ENCODE measurements at regions not wholly inside any gene's neighbourhood (a gene's known extent, or its start where the extent isn't known, plus 50 kb on each side); places are given as distances from the start of the nearest gene placed in this dataset.
A peak's percentile ranks its signal among the peaks of the same experiment; 100 is the strongest.

- H3K9me3 ChIP-seq (ENCODE audit: control insufficient read depth, insufficient read depth, low read depth, low read length), result no peaks in the 10 kb centered on the region
- H2AFZ ChIP-seq (ENCODE audit: low read length), result no peak overlapping the region
- H3K27ac ChIP-seq (ENCODE audit: insufficient read depth, low read length), result no peak overlapping the region
- H3K36me3 ChIP-seq (ENCODE audit: control insufficient read depth, insufficient read depth, low read length), result no peaks in the 10 kb centered on the region
- no peak for DNase-seq (ENCODE audit: low read depth in 2 of 2)
- TF ChIP-seq EZH2 (IDR thresholded peaks at IDR 0.05; ENCODE audit: low read length, missing control alignments) (no peak), CTCF (conservative IDR thresholded peaks at IDR 0.05 in 1 of 2, IDR thresholded peaks at IDR 0.05 in 1 of 2; ENCODE audit: low read depth in 1 of 2, low read length in 2 of 2) (no peak)
- H3K4me3 ChIP-seq (replicated peaks in 1 of 4; ENCODE audit: control extremely low read depth in 1 of 4, insufficient read depth in 1 of 4, low read depth in 3 of 4, low read length in 4 of 4), result no peak overlapping the region
- no peak overlapping the region for H3K4me2 ChIP-seq (ENCODE audit: extremely low read depth, insufficient read depth, low read length)
- H4K20me1 ChIP-seq (ENCODE audit: control insufficient read depth, extremely low read depth, insufficient read depth, low read length), result no peaks in the 10 kb centered on the region
- H3K27me3 ChIP-seq (ENCODE audit: control insufficient read depth, insufficient read depth, low read length), result no peaks in the 10 kb centered on the region
- no peak overlapping the region for H3K9ac ChIP-seq (ENCODE audit: insufficient read depth, low read length)
- no peaks in the 10 kb centered on the region for H3K4me1 ChIP-seq (ENCODE audit: control insufficient read depth, extremely low read depth, insufficient read depth, low read length)
- no peaks in the 10 kb centered on the region for H3K79me2 ChIP-seq (ENCODE audit: control insufficient read depth, insufficient read depth, low read length)
Measured at GRCh38 chr14:62066304-62066703, 304.1 kb downstream of the SNAPC1 start.

DNA sequence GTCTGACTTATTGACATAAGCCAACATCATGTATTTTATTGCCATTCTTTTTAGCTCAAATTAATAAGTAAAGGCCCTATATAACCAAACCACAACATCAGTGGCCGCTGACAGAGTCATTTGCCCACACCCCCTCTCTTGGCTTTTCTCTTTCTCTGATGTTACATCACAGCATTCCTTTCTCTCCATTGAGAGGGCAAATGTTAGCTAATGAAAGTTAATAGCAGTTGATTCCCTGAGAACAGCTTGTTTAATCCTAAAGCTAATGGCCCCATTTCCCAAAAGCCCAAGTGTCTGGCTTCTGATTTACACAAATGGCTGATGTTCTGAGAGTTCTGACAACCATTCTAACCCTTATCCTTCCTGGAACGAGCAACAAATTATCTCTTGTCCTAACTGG is 308.8 kb downstream of the SNAPC1 start:
- Histone ChIP-seq H3K36me3 (ENCODE audit: control insufficient read depth, insufficient read depth, low read length) (no peaks in the 10 kb centered on the region), H3K4me2 (ENCODE audit: extremely low read depth, insufficient read depth, low read length) (no peak overlapping the region), H2AFZ (ENCODE audit: low read length) (no peak overlapping the region), H3K27me3 (ENCODE audit: control insufficient read depth, insufficient read depth, low read length) (no peaks in the 10 kb centered on the region), H3K4me3 (replicated peaks in 1 of 4; ENCODE audit: control extremely low read depth in 1 of 4, insufficient read depth in 1 of 4, low read depth in 3 of 4, low read length in 4 of 4) (no peak overlapping the region), H3K79me2 (ENCODE audit: control insufficient read depth, insufficient read depth, low read length) (no peaks in the 10 kb centered on the region), H3K27ac (ENCODE audit: insufficient read depth, low read length) (no peak overlapping the region), H3K9me3 (ENCODE audit: control insufficient read depth, insufficient read depth, low read depth, low read length) (no peaks in the 10 kb centered on the region), H4K20me1 (ENCODE audit: control insufficient read depth, extremely low read depth, insufficient read depth, low read length) (no peaks in the 10 kb centered on the region), H3K4me1 (ENCODE audit: control insufficient read depth, extremely low read depth, insufficient read depth, low read length) (no peaks in the 10 kb centered on the region), H3K9ac (ENCODE audit: insufficient read depth, low read length) (no peak overlapping the region)
- peak in 1 of 2 donors; percentile 6 for DNase-seq (ENCODE audit: low read depth in 2 of 2)
- TF ChIP-seq EZH2 (IDR thresholded peaks at IDR 0.05; ENCODE audit: low read length, missing control alignments) (no peak), CTCF (conservative IDR thresholded peaks at IDR 0.05 in 1 of 2, IDR thresholded peaks at IDR 0.05 in 1 of 2; ENCODE audit: low read depth in 1 of 2, low read length in 2 of 2) (no peak)

DNA sequence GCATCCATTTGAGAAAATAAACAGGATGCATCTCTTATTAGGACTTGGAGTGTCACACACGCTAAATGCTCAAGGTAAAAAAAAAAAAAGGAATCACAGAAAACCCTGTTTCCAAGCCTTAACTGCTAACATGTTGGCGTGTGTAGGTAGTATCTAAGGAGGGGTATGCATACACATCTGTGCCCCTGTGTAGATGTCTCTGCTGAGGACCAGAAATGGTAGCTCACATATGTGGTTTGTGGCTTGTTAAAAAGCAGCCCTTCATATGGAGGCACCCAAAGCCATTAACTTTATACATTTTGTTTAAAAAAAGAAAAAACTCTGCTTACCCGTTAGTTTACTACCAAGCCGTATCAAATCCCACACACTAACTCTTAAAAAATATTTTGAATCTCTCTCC is 314.1 kb downstream of the SNAPC1 start:
- Histone ChIP-seq H3K9me3 (ENCODE audit: control insufficient read depth, insufficient read depth, low read depth, low read length) (no peaks in the 10 kb centered on the region), H3K4me3 (replicated peaks in 1 of 4; ENCODE audit: control extremely low read depth in 1 of 4, insufficient read depth in 1 of 4, low read depth in 3 of 4, low read length in 4 of 4) (no peak overlapping the region), H3K4me2 (ENCODE audit: extremely low read depth, insufficient read depth, low read length) (no peak overlapping the region), H3K36me3 (ENCODE audit: control insufficient read depth, insufficient read depth, low read length) (no peaks in the 10 kb centered on the region), H4K20me1 (ENCODE audit: control insufficient read depth, extremely low read depth, insufficient read depth, low read length) (no peaks in the 10 kb centered on the region), H2AFZ (ENCODE audit: low read length) (no peak overlapping the region), H3K27me3 (ENCODE audit: control insufficient read depth, insufficient read depth, low read length) (no peaks in the 10 kb centered on the region), H3K27ac (ENCODE audit: insufficient read depth, low read length) (no peak overlapping the region), H3K79me2 (ENCODE audit: control insufficient read depth, insufficient read depth, low read length) (no peaks in the 10 kb centered on the region), H3K9ac (ENCODE audit: insufficient read depth, low read length) (no peak overlapping the region), H3K4me1 (ENCODE audit: control insufficient read depth, extremely low read depth, insufficient read depth, low read length) (no peaks in the 10 kb centered on the region)
- TF ChIP-seq CTCF (conservative IDR thresholded peaks at IDR 0.05 in 1 of 2, IDR thresholded peaks at IDR 0.05 in 1 of 2; ENCODE audit: low read depth in 1 of 2, low read length in 2 of 2) (no peak), EZH2 (IDR thresholded peaks at IDR 0.05; ENCODE audit: low read length, missing control alignments) (no peak)
- DNase-seq (ENCODE audit: low read depth in 2 of 2), result no peak

All from fibroblast of lung (primary cell).